ENCODE measurements at regions not wholly inside any gene's neighbourhood (a gene's known extent, or its start where the extent isn't known, plus 50 kb on each side); places are given as distances from the start of the nearest gene placed in this dataset.
A peak's percentile ranks its signal among the peaks of the same experiment; 100 is the strongest.

DNA sequence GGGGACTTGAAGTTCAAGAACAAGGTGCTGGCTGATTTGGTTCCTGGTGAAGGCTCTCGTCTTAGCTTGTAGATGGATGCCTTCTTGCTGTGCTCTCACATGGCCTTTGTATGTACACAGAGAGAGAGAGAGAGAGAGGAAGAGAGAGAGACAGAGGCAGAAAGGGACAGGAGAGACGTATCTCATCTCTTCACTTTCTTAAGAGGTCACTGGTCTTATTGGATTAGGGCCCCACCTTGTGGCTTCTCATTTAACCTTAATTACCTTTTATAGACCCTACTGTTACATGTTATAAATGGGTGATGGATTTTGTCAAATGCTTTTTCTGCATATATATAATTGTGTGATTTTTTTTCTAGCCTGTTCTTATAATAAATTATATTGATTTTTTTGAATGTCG is 1444.2 kb downstream of the ADGRL3 start:
- Histone ChIP-seq H3K4me3 (ENCODE audit: low read length in 3 of 3) (no peak overlapping the region), H3K27me3 (ENCODE audit: control insufficient read depth, insufficient read depth, low read length) (no peaks in the 10 kb centered on the region), H3K9me3 (ENCODE audit: control insufficient read depth in 2 of 3, insufficient read depth in 1 of 3, low read length in 3 of 3) (no peaks in the 10 kb centered on the region), H3K36me3 (ENCODE audit: control insufficient read depth in 2 of 3, insufficient read depth in 3 of 3, low read length in 3 of 3) (no peaks in the 10 kb centered on the region), H3K9ac (ENCODE audit: low read length in 3 of 3) (no peak overlapping the region), H3K4me1 (ENCODE audit: control insufficient read depth in 2 of 3, insufficient read depth in 2 of 3, low read depth in 1 of 3, low read length in 3 of 3) (no peaks in the 10 kb centered on the region), H3K27ac (ENCODE audit: low read depth in 2 of 2, low read length in 2 of 2) (no peak overlapping the region)
- peak in 3 of 5 donors; percentile 10 to 60 (median 40) for DNase-seq
- intact Hi-C loops (cut with DNase I): no loop called here
- TF ChIP-seq, protein P1, sequence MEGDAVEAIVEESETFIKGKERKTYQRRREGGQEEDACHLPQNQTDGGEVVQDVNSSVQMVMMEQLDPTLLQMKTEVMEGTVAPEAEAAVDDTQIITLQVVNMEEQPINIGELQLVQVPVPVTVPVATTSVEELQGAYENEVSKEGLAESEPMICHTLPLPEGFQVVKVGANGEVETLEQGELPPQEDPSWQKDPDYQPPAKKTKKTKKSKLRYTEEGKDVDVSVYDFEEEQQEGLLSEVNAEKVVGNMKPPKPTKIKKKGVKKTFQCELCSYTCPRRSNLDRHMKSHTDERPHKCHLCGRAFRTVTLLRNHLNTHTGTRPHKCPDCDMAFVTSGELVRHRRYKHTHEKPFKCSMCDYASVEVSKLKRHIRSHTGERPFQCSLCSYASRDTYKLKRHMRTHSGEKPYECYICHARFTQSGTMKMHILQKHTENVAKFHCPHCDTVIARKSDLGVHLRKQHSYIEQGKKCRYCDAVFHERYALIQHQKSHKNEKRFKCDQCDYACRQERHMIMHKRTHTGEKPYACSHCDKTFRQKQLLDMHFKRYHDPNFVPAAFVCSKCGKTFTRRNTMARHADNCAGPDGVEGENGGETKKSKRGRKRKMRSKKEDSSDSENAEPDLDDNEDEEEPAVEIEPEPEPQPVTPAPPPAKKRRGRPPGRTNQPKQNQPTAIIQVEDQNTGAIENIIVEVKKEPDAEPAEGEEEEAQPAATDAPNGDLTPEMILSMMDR (IDR thresholded peaks at IDR 0.05; ENCODE audit: borderline replicate concordance, extremely low read depth, insufficient read depth): no peak
- FAIRE-seq: no peak

- H3K9ac ChIP-seq (ENCODE audit: low read length in 3 of 3): no peak overlapping the region
- DNase-seq: peak in 1 of 5 donors; percentile 1
- no peak overlapping the region for H3K27ac ChIP-seq (ENCODE audit: low read depth in 2 of 2, low read length in 2 of 2)
- H3K27me3 ChIP-seq (ENCODE audit: control insufficient read depth, insufficient read depth, low read length): no peaks in the 10 kb centered on the region
- TF ChIP-seq, protein P1 (IDR thresholded peaks at IDR 0.05; ENCODE audit: borderline replicate concordance, extremely low read depth, insufficient read depth): no peak
- no peak for FAIRE-seq
- H3K4me1 ChIP-seq (ENCODE audit: control insufficient read depth in 2 of 3, insufficient read depth in 2 of 3, low read depth in 1 of 3, low read length in 3 of 3): no peaks in the 10 kb centered on the region
- no peaks in the 10 kb centered on the region for H3K9me3 ChIP-seq (ENCODE audit: control insufficient read depth in 2 of 3, insufficient read depth in 1 of 3, low read length in 3 of 3)
- intact Hi-C loops (cut with DNase I): no loop called here
- no peak overlapping the region for H3K4me3 ChIP-seq (ENCODE audit: low read length in 3 of 3)
- no peaks in the 10 kb centered on the region for H3K36me3 ChIP-seq (ENCODE audit: control insufficient read depth in 2 of 3, insufficient read depth in 3 of 3, low read length in 3 of 3)
These were observed 1440.2 kb downstream of the ADGRL3 start for GRCh38 chr4:62640296-62640695.

GRCh38 chr4:62627671-62628070 is 1427.5 kb downstream of the ADGRL3 start:
- Histone ChIP-seq H3K27ac (ENCODE audit: low read depth in 2 of 2, low read length in 2 of 2) (no peak overlapping the region), H3K9ac (ENCODE audit: low read length in 3 of 3) (no peak overlapping the region), H3K4me1 (ENCODE audit: control insufficient read depth in 2 of 3, insufficient read depth in 2 of 3, low read depth in 1 of 3, low read length in 3 of 3) (no peaks in the 10 kb centered on the region), H3K4me3 (ENCODE audit: low read length in 3 of 3) (no peak overlapping the region), H3K27me3 (ENCODE audit: control insufficient read depth, insufficient read depth, low read length) (no peaks in the 10 kb centered on the region), H3K9me3 (ENCODE audit: control insufficient read depth in 2 of 3, insufficient read depth in 1 of 3, low read length in 3 of 3) (no peaks in the 10 kb centered on the region), H3K36me3 (ENCODE audit: control insufficient read depth in 2 of 3, insufficient read depth in 3 of 3, low read length in 3 of 3) (no peaks in the 10 kb centered on the region)
- FAIRE-seq: no peak
- TF ChIP-seq, protein P1 (IDR thresholded peaks at IDR 0.05; ENCODE audit: borderline replicate concordance, extremely low read depth, insufficient read depth): no peak
- no peak for DNase-seq
- intact Hi-C loops (cut with DNase I): no loop called here

- DNase-seq (no peak), FAIRE-seq (no peak)
- H3K27me3 ChIP-seq (ENCODE audit: control insufficient read depth, insufficient read depth, low read length): no peaks in the 10 kb centered on the region
- TF ChIP-seq, protein P1 (IDR thresholded peaks at IDR 0.05; ENCODE audit: borderline replicate concordance, extremely low read depth, insufficient read depth): no peak
- H3K4me1 ChIP-seq (ENCODE audit: control insufficient read depth in 2 of 3, insufficient read depth in 2 of 3, low read depth in 1 of 3, low read length in 3 of 3): no peaks in the 10 kb centered on the region
- no peaks in the 10 kb centered on the region for H3K9me3 ChIP-seq (ENCODE audit: control insufficient read depth in 2 of 3, insufficient read depth in 1 of 3, low read length in 3 of 3)
- H3K27ac ChIP-seq (ENCODE audit: low read depth in 2 of 2, low read length in 2 of 2): no peak overlapping the region
- intact Hi-C loops (cut with DNase I): no loop called here
- no peak overlapping the region for H3K9ac ChIP-seq (ENCODE audit: low read length in 3 of 3)
- H3K4me3 ChIP-seq (ENCODE audit: low read length in 3 of 3): no peak overlapping the region
- no peaks in the 10 kb centered on the region for H3K36me3 ChIP-seq (ENCODE audit: control insufficient read depth in 2 of 3, insufficient read depth in 3 of 3, low read length in 3 of 3)
These were observed 1427.0 kb downstream of the ADGRL3 start for GRCh38 chr4:62627141-62627540.
